ES-I3 (cell line): ENCODE measurements at regions not wholly inside any gene's neighbourhood (a gene's known extent, or its start where the extent isn't known, plus 50 kb on each side); places are given as distances from the start of the nearest gene placed in this dataset.

Experiments used
- H3K36me3 ChIP-seq: 2 replicates; pipeline ENCODE4 v1.6.1; 2013; ENCODE audit warnings: mild to moderate bottlenecking, low read length, control low read depth, moderate library complexity; ENCODE audit not compliant: insufficient read depth
- H3K4me1 ChIP-seq: 2 replicates; pipeline ENCODE4 v1.6.1; 2013; ENCODE audit warnings: mild to moderate bottlenecking, control low read depth, low read length; ENCODE audit not compliant: insufficient read depth
- H3K9ac ChIP-seq: 2 replicates; pipeline ENCODE4 v1.6.1; 2013; ENCODE audit warnings: low read depth, mild to moderate bottlenecking, low read length, moderate library complexity
- H3K9me3 ChIP-seq: 2 replicates; pipeline ENCODE4 v1.6.1; 2013; ENCODE audit warnings: mild to moderate bottlenecking, low read length, moderate library complexity; ENCODE audit not compliant: control insufficient read depth, insufficient read depth

- Histone ChIP-seq H3K4me1 (peaks cover 16% of the 10 kb centered on the region), H3K36me3 (no peaks in the 10 kb centered on the region), H3K9ac (no peak overlapping the region), H3K9me3 (peaks cover 7% of the 10 kb centered on the region; the same call in 1 of the 2 replicates)
Observed at GRCh38 chr10:121307411-121307980, 290.7 kb downstream of the FGFR2 start.

- Histone ChIP-seq H3K4me1 (peaks cover 21% of the 10 kb centered on the region), H3K36me3 (no peaks in the 10 kb centered on the region)
Observed at GRCh38 chr10:121308020-121308419, 290.2 kb downstream of the FGFR2 start.

GRCh38 chr10:121309164-121309563 is 289.1 kb downstream of the FGFR2 start:
- Histone ChIP-seq H3K36me3 (no peaks in the 10 kb centered on the region), H3K9me3 (peaks cover 7% of the 10 kb centered on the region; the same call in 1 of the 2 replicates), H3K9ac (no peak overlapping the region), H3K4me1 (peaks cover 26% of the 10 kb centered on the region)

More at GRCh38 chr10:121308020-121308419, 290.2 kb downstream of the FGFR2 start:
- no peak overlapping the region for H3K9ac ChIP-seq
- H3K9me3 ChIP-seq = peaks cover 7% of the 10 kb centered on the region; the same call in 1 of the 2 replicates

GRCh38 chr10:121310151-121310711 is 288.0 kb downstream of the FGFR2 start:
- Histone ChIP-seq H3K4me1 (peaks cover 26% of the 10 kb centered on the region), H3K9me3 (peaks cover 7% of the 10 kb centered on the region; the same call in 1 of the 2 replicates), H3K9ac (no peak overlapping the region), H3K36me3 (no peaks in the 10 kb centered on the region)

- H3K9me3 ChIP-seq = peaks cover 7% of the 10 kb centered on the region; the same call in 1 of the 2 replicates
- H3K9ac ChIP-seq = no peak overlapping the region
- peaks cover 26% of the 10 kb centered on the region for H3K4me1 ChIP-seq
- H3K36me3 ChIP-seq = no peaks in the 10 kb centered on the region
Observed at GRCh38 chr10:121311812-121312443, 286.3 kb downstream of the FGFR2 start.

GRCh38 chr10:121312587-121312986 is 285.7 kb downstream of the FGFR2 start:
- Histone ChIP-seq H3K36me3 (no peaks in the 10 kb centered on the region), H3K4me1 (peaks cover 26% of the 10 kb centered on the region), H3K9me3 (peaks cover 7% of the 10 kb centered on the region; the same call in 1 of the 2 replicates), H3K9ac (no peak overlapping the region)

GRCh38 chr10:121313119-121313875 is 284.9 kb downstream of the FGFR2 start:
- no peaks in the 10 kb centered on the region for H3K36me3 ChIP-seq
- H3K9me3 ChIP-seq = peaks cover 3% of the 10 kb centered on the region
- H3K4me1 ChIP-seq = peaks cover 26% of the 10 kb centered on the region
- no peak overlapping the region for H3K9ac ChIP-seq

GRCh38 chr10:121316432-121316831 is 281.8 kb downstream of the FGFR2 start:
- no peak overlapping the region for H3K9ac ChIP-seq
- H3K9me3 ChIP-seq = peaks cover 3% of the 10 kb centered on the region
- peaks cover 20% of the 10 kb centered on the region for H3K4me1 ChIP-seq
- H3K36me3 ChIP-seq = no peaks in the 10 kb centered on the region

GRCh38 chr10:121317374-121317773 is 280.9 kb downstream of the FGFR2 start:
- Histone ChIP-seq H3K9ac (no peak overlapping the region), H3K36me3 (no peaks in the 10 kb centered on the region), H3K9me3 (peaks cover 3% of the 10 kb centered on the region), H3K4me1 (peaks cover 11% of the 10 kb centered on the region; the same call in 1 of the 2 replicates)

GRCh38 chr10:121322046-121322445 is 276.2 kb downstream of the FGFR2 start:
- Histone ChIP-seq H3K9me3 (peaks cover 5% of the 10 kb centered on the region; the same call in 1 of the 2 replicates), H3K9ac (no peak overlapping the region), H3K36me3 (no peaks in the 10 kb centered on the region), H3K4me1 (peaks cover 2% of the 10 kb centered on the region; the same call in 1 of the 2 replicates)

GRCh38 chr10:121322776-121323175 is 275.5 kb downstream of the FGFR2 start:
- Histone ChIP-seq H3K36me3 (no peaks in the 10 kb centered on the region), H3K4me1 (peaks cover 2% of the 10 kb centered on the region; the same call in 1 of the 2 replicates), H3K9ac (no peak overlapping the region)

GRCh38 chr10:121323443-121323842 is 274.8 kb downstream of the FGFR2 start:
- 0 out of 2 replicates have a peak, but pooled peaks cover 3% of the 10 kb centered on the region for H3K9me3 ChIP-seq
- H3K36me3 ChIP-seq = no peaks in the 10 kb centered on the region
- H3K9ac ChIP-seq = no peak overlapping the region
- H3K4me1 ChIP-seq = peaks cover 2% of the 10 kb centered on the region; the same call in 1 of the 2 replicates

More at GRCh38 chr10:121322776-121323175, 275.5 kb downstream of the FGFR2 start:
- peaks cover 5% of the 10 kb centered on the region; the same call in 1 of the 2 replicates for H3K9me3 ChIP-seq

GRCh38 chr10:121324678-121325213 is 273.5 kb downstream of the FGFR2 start:
- H3K9me3 ChIP-seq = 0 out of 2 replicates have a peak, but pooled peaks cover 3% of the 10 kb centered on the region
- no peaks in the 10 kb centered on the region for H3K36me3 ChIP-seq
- H3K9ac ChIP-seq = no peak overlapping the region
- peaks cover 2% of the 10 kb centered on the region; the same call in 1 of the 2 replicates for H3K4me1 ChIP-seq
